22Rv1 (cell line): ENCODE measurements at regions not wholly inside any gene's neighbourhood (a gene's known extent, or its start where the extent isn't known, plus 50 kb on each side); places are given as distances from the start of the nearest gene placed in this dataset.

ENCODE experiments used
- CTCF ChIP-seq: fragments of 450-650 bp; IDR thresholded peaks from 2 replicates; pipeline ENCODE4 v1.5.1; 2017; ENCODE audit warnings: mild to moderate bottlenecking
- ZFX ChIP-seq: fragments of 450-650 bp; IDR thresholded peaks from 2 replicates; pipeline ENCODE4 v1.6.1; 2017; ENCODE audit warnings: antibody characterized with exemption, borderline replicate concordance

GRCh38 chr15:25619761-25620160 is 180.9 kb upstream of the UBE3A start:
- no peak for TF ChIP-seq CTCF
- no peak for TF ChIP-seq ZFX
